Vagina (tissue), 2 donors: ENCODE measurements at regions not wholly inside any gene's neighbourhood (a gene's known extent, or its start where the extent isn't known, plus 50 kb on each side); places are given as distances from the start of the nearest gene placed in this dataset.

ENCODE experiments used
- CTCF ChIP-seq, 3 experiments: fragments of 450-650 bp in 2 of 3; fragments of 200-600 bp in 1 of 3; sonication (generic) in 1 of 3; IDR thresholded peaks; one replicate each; pipeline ENCODE4 v1.5.1; 2017 to 2019; ENCODE audit warnings: antibody characterized with exemption in 3 of 3, mild to moderate bottlenecking in 2 of 3, moderate library complexity in 2 of 3
- POLR2A ChIP-seq, 2 donors: fragments of 450-650 bp; IDR thresholded peaks; one replicate each; pipeline ENCODE4 v1.6.1; 2017; ENCODE audit warnings: antibody characterized with exemption in 2 of 2, mild to moderate bottlenecking in 2 of 2, moderate library complexity in 2 of 2

GRCh38 chr5:131008329-131008728 lies 156.7 kb downstream of the HINT1 start:
- TF ChIP-seq POLR2A (IDR thresholded peaks at IDR 0.05), result no peak
- no peak for TF ChIP-seq CTCF (IDR thresholded peaks at IDR 0.05)
